Gastroesophageal sphincter (tissue), 4 donors: ENCODE measurements at regions not wholly inside any gene's neighbourhood (a gene's known extent, or its start where the extent isn't known, plus 50 kb on each side); places are given as distances from the start of the nearest gene placed in this dataset.

Source experiments
- ATAC-seq: fragments of 150-250 bp; one replicate; pipeline ENCODE4 v1.9.1; 2016; ENCODE audit warnings: mild to moderate bottlenecking, moderate library complexity
- H3K27ac ChIP-seq, 4 donors: fragments of 200-600 bp; sonication (generic) in 3 of 4; 1 replicate in 3 of 4; 2 replicates in 1 of 4; pipeline ENCODE4 v1.5.1; 2016 to 2019
- H3K27me3 ChIP-seq: fragments of 200-600 bp; sonication (generic); one replicate; pipeline ENCODE4 v1.5.1; 2019
- H3K36me3 ChIP-seq, 2 donors: fragments of 200-600 bp; sonication (generic); one replicate each; pipeline ENCODE4 v1.5.1; 2019; ENCODE audit warnings: control low read depth in 1 of 2
- H3K4me1 ChIP-seq, 3 donors: fragments of 200-600 bp; sonication (generic); 1 replicate in 2 of 3; 2 replicates in 1 of 3; pipeline ENCODE4 v1.5.1; 2016 to 2019; ENCODE audit warnings: control low read depth in 2 of 3
- H3K4me3 ChIP-seq, 2 donors: fragments of 200-600 bp; sonication (generic); one replicate each; pipeline ENCODE4 v1.5.1; 2019; ENCODE audit warnings: mild to moderate bottlenecking in 1 of 2, moderate library complexity in 1 of 2
- H3K9me3 ChIP-seq, 3 donors: fragments of 200-600 bp; sonication (generic); one replicate each; pipeline ENCODE4 v1.5.1; 2017 to 2019; ENCODE audit warnings: control low read depth in 2 of 3
- CTCF ChIP-seq, 4 experiments: fragments of 200-600 bp in 2 of 4; fragments of 450-650 bp in 2 of 4; sonication (generic) in 1 of 4; IDR thresholded peaks; one replicate each; pipeline ENCODE4 v1.5.1; 2017 to 2019; ENCODE audit warnings: antibody characterized with exemption in 4 of 4, mild to moderate bottlenecking in 2 of 4, moderate library complexity in 2 of 4
- EP300 ChIP-seq: sonication (generic); formaldehyde crosslinking; IDR thresholded peaks from one replicate; pipeline ENCODE4 v1.6.1; 2017; ENCODE audit warnings: antibody characterized with exemption, mild to moderate bottlenecking
- POLR2A ChIP-seq, 2 donors: fragments of 450-650 bp; IDR thresholded peaks; one replicate each; pipeline ENCODE4 v1.6.1; 2017; ENCODE audit warnings: antibody characterized with exemption in 2 of 2, mild to moderate bottlenecking in 2 of 2, moderate library complexity in 1 of 2
- POLR2AphosphoS5 ChIP-seq: sonication (generic); formaldehyde crosslinking; IDR thresholded peaks from one replicate; pipeline ENCODE4 v1.6.1; 2017; ENCODE audit warnings: antibody characterized with exemption
- WGBS, 2 donors: methylation state at CpG; one replicate each; pipeline ENCODE4 v1.1.5; 2018; ENCODE audit warnings: low coverage in 1 of 2; 5-methylcytosine and 5-hydroxymethylcytosine counted together

- Histone ChIP-seq H3K4me1 (peaks cover 0 to 36% (median 0%) of the 10 kb centered on the region in 3 donors), H3K9me3 (peaks cover 0 to under 1% (median 0%) of the 10 kb centered on the region in 3 donors), H3K4me3 (peak overlapping the region in 1 of 2 donors; percentile 17), H3K36me3 (no peaks in the 10 kb centered on the region), H3K27ac (peak overlapping the region; percentile 43 to 72 (median 62)), H3K27me3 (no peaks in the 10 kb centered on the region)
- ATAC-seq = no peak
- 27 to 65% methylated on average over 5 to 6 of the region's 6 CpGs for WGBS, 2 donors
- TF ChIP-seq EP300 (no peak), POLR2AphosphoS5 (no peak), CTCF (IDR thresholded peaks at IDR 0.05) (no peak), POLR2A (IDR thresholded peaks at IDR 0.05) (no peak)
Observed at GRCh38 chr3:25090698-25091453, 337.2 kb upstream of the RARB start.

DNA sequence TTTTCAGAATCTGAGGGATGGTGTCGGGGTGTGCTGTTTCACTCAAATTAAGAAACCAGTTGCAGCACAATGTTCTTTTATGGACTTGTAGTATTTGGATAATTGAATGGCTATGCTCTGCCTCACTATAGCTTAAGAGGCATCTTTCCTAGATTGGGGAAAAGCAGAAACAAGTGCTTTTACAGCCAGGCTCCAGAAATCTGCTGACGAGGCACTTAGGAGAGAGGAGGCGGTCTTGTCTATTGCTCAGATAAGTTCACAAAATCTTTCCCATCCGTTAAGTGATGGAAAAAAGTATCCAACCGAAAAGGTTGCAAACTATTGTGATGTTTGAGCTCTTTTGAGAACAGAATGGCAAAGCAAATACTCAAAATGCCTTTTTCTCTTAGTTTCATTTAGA lies 336.1 kb upstream of the RARB start:
- no peak for ATAC-seq

GRCh38 chr3:25094932-25095685 lies 333.0 kb upstream of the RARB start:
- H3K4me1 ChIP-seq = peaks cover 0 to 34% (median 0%) of the 10 kb centered on the region in 3 donors
- no peak overlapping the region for H3K27ac ChIP-seq
- no peaks in the 10 kb centered on the region for H3K27me3 ChIP-seq
- H3K36me3 ChIP-seq = no peaks in the 10 kb centered on the region
- no peaks in the 10 kb centered on the region for H3K9me3 ChIP-seq
- 71 to 73% methylated on average over 2 of the region's 2 CpGs for WGBS, 2 donors
- no peak overlapping the region for H3K4me3 ChIP-seq
- no peak for ATAC-seq
- TF ChIP-seq POLR2AphosphoS5 (no peak), CTCF (IDR thresholded peaks at IDR 0.05) (peak in 1 of 4 experiments; percentile 20)

More for the DNA sequence above, 336.1 kb upstream of the RARB start:
- peak overlapping the region; percentile 12 to 17 for H3K4me3 ChIP-seq
- no peaks in the 10 kb centered on the region for H3K27me3 ChIP-seq
- peaks cover 0 to 36% (median 0%) of the 10 kb centered on the region in 3 donors for H3K4me1 ChIP-seq
- no peaks in the 10 kb centered on the region for H3K9me3 ChIP-seq
- H3K36me3 ChIP-seq = no peaks in the 10 kb centered on the region
- TF ChIP-seq POLR2AphosphoS5 (no peak), CTCF (IDR thresholded peaks at IDR 0.05) (no peak), POLR2A (IDR thresholded peaks at IDR 0.05) (no peak), EP300 (no peak)
- WGBS, 2 donors = 17 to 80% methylated on average over 5 of the region's 5 CpGs
- H3K27ac ChIP-seq = peak overlapping the region; percentile 43 to 72 (median 62)

DNA sequence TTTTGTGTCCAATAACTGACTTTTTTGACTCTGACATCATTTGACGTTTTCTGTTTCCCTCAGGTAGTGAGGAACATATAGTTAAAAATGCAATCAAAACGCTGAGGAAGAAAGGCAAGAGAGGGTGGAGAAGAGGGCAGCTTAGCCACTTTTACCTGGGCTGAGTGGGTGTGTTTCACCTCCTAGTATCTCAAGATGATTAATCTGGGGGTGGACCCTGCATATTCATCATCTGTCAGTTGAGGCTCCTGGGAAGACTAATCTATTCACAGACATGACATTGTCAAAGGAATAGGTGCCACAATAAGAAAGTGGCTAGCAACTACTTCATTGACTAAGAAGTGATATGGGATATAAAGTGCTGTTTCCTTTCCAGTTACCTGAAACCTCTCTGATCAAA lies 331.5 kb upstream of the RARB start:
- H3K27ac ChIP-seq = no peak overlapping the region
- H3K4me1 ChIP-seq = peaks cover 0 to 22% (median 0%) of the 10 kb centered on the region in 3 donors
- ATAC-seq = no peak
- WGBS, 2 donors = 85 to 90% methylated on average over 2 of the region's 2 CpGs
- H3K9me3 ChIP-seq = no peaks in the 10 kb centered on the region
- no peak overlapping the region for H3K4me3 ChIP-seq
- H3K36me3 ChIP-seq = no peaks in the 10 kb centered on the region
- TF ChIP-seq EP300 (no peak), CTCF (IDR thresholded peaks at IDR 0.05) (no peak), POLR2AphosphoS5 (no peak), POLR2A (IDR thresholded peaks at IDR 0.05) (no peak)
- H3K27me3 ChIP-seq = no peaks in the 10 kb centered on the region
